Astrocyte (in vitro differentiated cells and primary cell): ENCODE measurements at regions not wholly inside any gene's neighbourhood (a gene's known extent, or its start where the extent isn't known, plus 50 kb on each side); places are given as distances from the start of the nearest gene placed in this dataset.

Experiments
- DNase-seq: peaks from one replicate; pipeline ENCODE4 v3.0.0-alpha.2; 2010; ENCODE audit warnings: low read depth
- FAIRE-seq: peaks from 2 replicates; lab custom pipeline; 2011; peaks lifted over from hg19 to GRCh38; lab: Jason Lieb, UNC
- H2AFZ ChIP-seq: 2 replicates; pipeline ENCODE4 v1.6.0; 2012; ENCODE audit warnings: low read depth, low read length, inconsistent platforms
- H3K27ac ChIP-seq: 2 replicates; pipeline ENCODE4 v1.5.1; 2011; ENCODE audit warnings: low read depth, low read length, inconsistent platforms
- H3K27me3 ChIP-seq: 2 replicates; pipeline ENCODE4 v1.6.0; 2011; ENCODE audit warnings: low read length, inconsistent platforms; ENCODE audit not compliant: insufficient read depth
- H3K36me3 ChIP-seq: 2 replicates; pipeline ENCODE4 v1.5.1; 2011; ENCODE audit warnings: low read length, inconsistent platforms; ENCODE audit not compliant: insufficient read depth
- H3K4me1 ChIP-seq: 2 replicates; pipeline ENCODE4 v1.5.1; 2011; ENCODE audit warnings: low read length, inconsistent platforms; ENCODE audit not compliant: insufficient read depth
- H3K4me2 ChIP-seq: 2 replicates; pipeline ENCODE4 v1.6.0; 2012; ENCODE audit warnings: low read length, inconsistent platforms
- H3K4me3 ChIP-seq: 2 replicates; pipeline ENCODE4 v1.5.1; 2011; ENCODE audit warnings: low read depth, mild to moderate bottlenecking, low read length, inconsistent platforms; ENCODE audit not compliant: insufficient read depth
- H3K79me2 ChIP-seq: 2 replicates; pipeline ENCODE4 v1.6.0; 2012; ENCODE audit warnings: mild to moderate bottlenecking, low read length, inconsistent platforms; ENCODE audit not compliant: insufficient read depth
- H3K9ac ChIP-seq: 2 replicates; pipeline ENCODE4 v1.6.0; 2012; ENCODE audit warnings: mild to moderate bottlenecking, low read length, inconsistent platforms
- H3K9me3 ChIP-seq: 2 replicates; pipeline ENCODE4 v1.5.1; 2012; ENCODE audit warnings: low read depth, mild to moderate bottlenecking, low read length, inconsistent platforms; ENCODE audit not compliant: insufficient read depth
- H4K20me1 ChIP-seq: 2 replicates; pipeline ENCODE4 v1.6.0; 2012; ENCODE audit warnings: low read length, inconsistent platforms; ENCODE audit not compliant: insufficient read depth
- H3K27ac Mint-ChIP-seq: one replicate; pipeline ENCODE4 v1.8.0; 2021; ENCODE audit warnings: mild to moderate bottlenecking, mixed read lengths; ENCODE audit not compliant: unreplicated experiment
- H3K27me3 Mint-ChIP-seq: one replicate; pipeline ENCODE4 v1.8.0; 2021; ENCODE audit warnings: low read depth, mixed read lengths; ENCODE audit not compliant: unreplicated experiment
- H3K36me3 Mint-ChIP-seq: one replicate; pipeline ENCODE4 v1.8.0; 2021; ENCODE audit warnings: low read depth, mixed read lengths; ENCODE audit not compliant: unreplicated experiment
- H3K4me1 Mint-ChIP-seq: one replicate; pipeline ENCODE4 v1.8.0; 2021; ENCODE audit warnings: low read depth, mixed read lengths; ENCODE audit not compliant: unreplicated experiment
- H3K4me3 Mint-ChIP-seq: one replicate; pipeline ENCODE4 v1.8.0; 2021; ENCODE audit warnings: mild to moderate bottlenecking, moderate library complexity, mixed read lengths; ENCODE audit not compliant: unreplicated experiment
- H3K9me3 Mint-ChIP-seq: one replicate; pipeline ENCODE4 v1.8.0; 2021; ENCODE audit warnings: mild to moderate bottlenecking, mixed read lengths; ENCODE audit not compliant: unreplicated experiment
- CTCF ChIP-seq: IDR thresholded peaks from 2 replicates; pipeline ENCODE4 v1.5.1; 2011; ENCODE audit warnings: low read depth, mild to moderate bottlenecking, inconsistent platforms, low read length, moderate library complexity; ENCODE audit not compliant: insufficient read depth
- EZH2 ChIP-seq: IDR thresholded peaks from 2 replicates; pipeline ENCODE4 v1.6.1; 2012; ENCODE audit warnings: mild to moderate bottlenecking, low read length, inconsistent platforms; ENCODE audit not compliant: insufficient read depth

GRCh38 chr20:22673467-22673866 lies 89.1 kb upstream of the FOXA2 start:
- H3K79me2 ChIP-seq, result no peaks in the 10 kb centered on the region
- H3K27ac ChIP-seq, result no peak overlapping the region
- no peaks in the 10 kb centered on the region for H4K20me1 ChIP-seq
- no peak for DNase-seq
- H3K36me3 ChIP-seq, result no peaks in the 10 kb centered on the region
- H3K4me3 Mint-ChIP-seq, result no peak overlapping the region
- no peak for FAIRE-seq
- no peak overlapping the region for H3K27ac Mint-ChIP-seq
- no peak overlapping the region for H2AFZ ChIP-seq
- peaks cover 6% of the 10 kb centered on the region for H3K4me1 Mint-ChIP-seq
- TF ChIP-seq CTCF (no peak), EZH2 (no peak)
- no peaks in the 10 kb centered on the region for H3K4me1 ChIP-seq
- H3K4me3 ChIP-seq, result no peak overlapping the region
- no peaks in the 10 kb centered on the region for H3K36me3 Mint-ChIP-seq
- no peak overlapping the region for H3K9ac ChIP-seq
- no peak overlapping the region for H3K4me2 ChIP-seq
- peaks cover 3% of the 10 kb centered on the region for H3K27me3 Mint-ChIP-seq
- peaks cover 2% of the 10 kb centered on the region for H3K9me3 ChIP-seq
- H3K9me3 Mint-ChIP-seq, result peaks cover 5% of the 10 kb centered on the region
- no peaks in the 10 kb centered on the region for H3K27me3 ChIP-seq

GRCh38 chr20:22675341-22675740 lies 91.0 kb upstream of the FOXA2 start:
- H3K9me3 ChIP-seq, result peaks cover 6% of the 10 kb centered on the region
- H3K4me3 ChIP-seq, result no peak overlapping the region
- no peak overlapping the region for H3K9ac ChIP-seq
- H3K4me1 ChIP-seq, result no peaks in the 10 kb centered on the region
- Mint-ChIP-seq H3K4me1 (peaks cover 6% of the 10 kb centered on the region), H3K4me3 (no peak overlapping the region), H3K36me3 (no peaks in the 10 kb centered on the region), H3K9me3 (peaks cover 8% of the 10 kb centered on the region), H3K27ac (no peak overlapping the region), H3K27me3 (peaks cover 10% of the 10 kb centered on the region)
- DNase-seq, result no peak
- H3K27me3 ChIP-seq, result no peaks in the 10 kb centered on the region
- no peaks in the 10 kb centered on the region for H3K79me2 ChIP-seq
- no peak for TF ChIP-seq CTCF
- TF ChIP-seq EZH2, result no peak
- H3K27ac ChIP-seq, result no peak overlapping the region
- H4K20me1 ChIP-seq, result no peaks in the 10 kb centered on the region
- H3K36me3 ChIP-seq, result no peaks in the 10 kb centered on the region
- H3K4me2 ChIP-seq, result no peak overlapping the region
- H2AFZ ChIP-seq, result no peak overlapping the region
- no peak for FAIRE-seq

GRCh38 chr20:22678678-22679077 lies 94.3 kb upstream of the FOXA2 start:
- Histone ChIP-seq H3K27me3 (no peaks in the 10 kb centered on the region), H2AFZ (no peak overlapping the region), H3K36me3 (no peaks in the 10 kb centered on the region), H3K79me2 (no peaks in the 10 kb centered on the region), H4K20me1 (no peaks in the 10 kb centered on the region), H3K9ac (no peak overlapping the region), H3K4me3 (no peak overlapping the region), H3K9me3 (peaks cover 6% of the 10 kb centered on the region), H3K27ac (no peak overlapping the region), H3K4me2 (no peak overlapping the region), H3K4me1 (no peaks in the 10 kb centered on the region)
- Mint-ChIP-seq H3K27me3 (peaks cover 20% of the 10 kb centered on the region), H3K36me3 (no peaks in the 10 kb centered on the region), H3K9me3 (peaks cover 6% of the 10 kb centered on the region), H3K4me1 (peaks cover 6% of the 10 kb centered on the region), H3K4me3 (no peak overlapping the region), H3K27ac (no peak overlapping the region)
- FAIRE-seq (no peak), DNase-seq (no peak)
- TF ChIP-seq EZH2 (no peak), CTCF (no peak)
